ENCODE measurements at regions not wholly inside any gene's neighbourhood (a gene's known extent, or its start where the extent isn't known, plus 50 kb on each side); places are given as distances from the start of the nearest gene placed in this dataset.
A peak's percentile ranks its signal among the peaks of the same experiment; 100 is the strongest.

- no peak for DNase-seq
- H3K27me3 ChIP-seq (ENCODE audit: insufficient read depth, low read length): no peaks in the 10 kb centered on the region
- Mint-ChIP-seq H3K27me3 (ENCODE audit: low read depth) (peaks cover 2% of the 10 kb centered on the region; the same call in 1 of the 2 replicates), H3K9me3 (peaks cover 35 to 72% of the 10 kb centered on the region in 2 experiments), H3K4me1 (peaks cover 27 to 31% of the 10 kb centered on the region in 2 experiments), H3K36me3 (ENCODE audit: insufficient read depth in 1 of 3, low read depth in 3 of 3) (peaks cover 13 to 26% (median 24%) of the 10 kb centered on the region in 3 experiments; a peak in 6 of 7 replicates), H3K27ac (peak overlapping the region in 1 of 3 experiments; percentile 85; a peak in 2 of 7 replicates), H3K4me3 (no peak overlapping the region)
- TF ChIP-seq, protein P1, sequence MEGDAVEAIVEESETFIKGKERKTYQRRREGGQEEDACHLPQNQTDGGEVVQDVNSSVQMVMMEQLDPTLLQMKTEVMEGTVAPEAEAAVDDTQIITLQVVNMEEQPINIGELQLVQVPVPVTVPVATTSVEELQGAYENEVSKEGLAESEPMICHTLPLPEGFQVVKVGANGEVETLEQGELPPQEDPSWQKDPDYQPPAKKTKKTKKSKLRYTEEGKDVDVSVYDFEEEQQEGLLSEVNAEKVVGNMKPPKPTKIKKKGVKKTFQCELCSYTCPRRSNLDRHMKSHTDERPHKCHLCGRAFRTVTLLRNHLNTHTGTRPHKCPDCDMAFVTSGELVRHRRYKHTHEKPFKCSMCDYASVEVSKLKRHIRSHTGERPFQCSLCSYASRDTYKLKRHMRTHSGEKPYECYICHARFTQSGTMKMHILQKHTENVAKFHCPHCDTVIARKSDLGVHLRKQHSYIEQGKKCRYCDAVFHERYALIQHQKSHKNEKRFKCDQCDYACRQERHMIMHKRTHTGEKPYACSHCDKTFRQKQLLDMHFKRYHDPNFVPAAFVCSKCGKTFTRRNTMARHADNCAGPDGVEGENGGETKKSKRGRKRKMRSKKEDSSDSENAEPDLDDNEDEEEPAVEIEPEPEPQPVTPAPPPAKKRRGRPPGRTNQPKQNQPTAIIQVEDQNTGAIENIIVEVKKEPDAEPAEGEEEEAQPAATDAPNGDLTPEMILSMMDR (conservative IDR thresholded peaks at IDR 0.05): no peak
- no peaks in the 10 kb centered on the region for H3K23me2 ChIP-seq (ENCODE audit: insufficient read length, low read depth, low read length, poor library complexity, severe bottlenecking)
- H3K4ac ChIP-seq (ENCODE audit: low read depth, low read length): no peak overlapping the region
- H3T11ph ChIP-seq (ENCODE audit: low read length): no peak overlapping the region
- H2BK12ac ChIP-seq (ENCODE audit: insufficient read length, low read depth, low read length): no peak overlapping the region
- H3K56ac ChIP-seq (ENCODE audit: insufficient read length, low read depth, low read length): no peak overlapping the region
- no peak overlapping the region for H3K27ac ChIP-seq (ENCODE audit: insufficient read length, low read depth, low read length)
- no peak overlapping the region for H2BK120ac ChIP-seq (ENCODE audit: low read depth, low read length, poor library complexity, severe bottlenecking)
- no peaks in the 10 kb centered on the region for H4K20me1 ChIP-seq (ENCODE audit: control insufficient read depth, insufficient read depth, insufficient read length)
- H3K14ac ChIP-seq (ENCODE audit: insufficient read depth, low read length): no peak overlapping the region
- no CpG with 5 or more reads among the region's 1 CpG for WGBS (ENCODE audit: extremely low coverage, insufficient read length, low lambda C conversion rate)
- no peak overlapping the region for H2BK20ac ChIP-seq (ENCODE audit: low read depth, low read length, poor library complexity, severe bottlenecking)
- H4K8ac ChIP-seq (replicated peaks; ENCODE audit: insufficient read length, low read depth, low read length): no peak overlapping the region
- H2AK5ac ChIP-seq (ENCODE audit: insufficient read length, low read length): no peak overlapping the region
- H2BK15ac ChIP-seq (ENCODE audit: low read depth, low read length): no peak overlapping the region
- no peak overlapping the region for H3K4me2 ChIP-seq (ENCODE audit: insufficient read depth, insufficient read length, low read length)
- no peak overlapping the region for H3K18ac ChIP-seq (ENCODE audit: insufficient read length, low read depth, low read length)
- no peaks in the 10 kb centered on the region for H3K4me1 ChIP-seq (ENCODE audit: insufficient read depth, low read length)
- no peaks in the 10 kb centered on the region for H3K9me3 ChIP-seq (ENCODE audit: control insufficient read depth, low read depth, low read length)
- no peak overlapping the region for H4K5ac ChIP-seq (ENCODE audit: insufficient read length, low read depth, low read length)
- H3K79me1 ChIP-seq (ENCODE audit: insufficient read depth, low read depth, low read length, poor library complexity, severe bottlenecking): no peaks in the 10 kb centered on the region
- H3K9ac ChIP-seq (ENCODE audit: extremely low read depth, insufficient read length, low read length): no peak overlapping the region
- no peak overlapping the region for H2BK5ac ChIP-seq (ENCODE audit: insufficient read length, low read length)
- no peak overlapping the region for H4K91ac ChIP-seq (ENCODE audit: insufficient read length, low read depth, low read length)
- no peak overlapping the region for H2AFZ ChIP-seq (ENCODE audit: low read length)
- H3K23ac ChIP-seq (ENCODE audit: insufficient read length, low read depth, low read length): no peak overlapping the region
- H3K79me2 ChIP-seq (ENCODE audit: insufficient read depth, low read length): no peaks in the 10 kb centered on the region
Observed at GRCh38 chrX:127572471-127572870, 479.7 kb downstream of the ACTRT1 start.
